HG02678 (cell line): ENCODE measurements at regions not wholly inside any gene's neighbourhood (a gene's known extent, or its start where the extent isn't known, plus 50 kb on each side); places are given as distances from the start of the nearest gene placed in this dataset.
"Not testable (repeated sequence)": the region's sequence is repeated elsewhere in the genome, so short reads cannot be mapped to it uniquely, and the experiment has no call there.

ENCODE experiments used
- ATAC-seq: cut with Tn5 transposase; IDR thresholded peaks from one replicate; pipeline ENCODE4 v1.9.1; 2021; ENCODE audit warnings: mild to moderate bottlenecking, moderate library complexity; ENCODE audit not compliant: unreplicated experiment

GRCh38 chr3:110644203-110644602, 427.4 kb upstream of the NECTIN3 start:
- ATAC-seq: no peak

- ATAC-seq: no peak
Observed at GRCh38 chr3:110646055-110646454, 425.6 kb upstream of the NECTIN3 start.

GRCh38 chr3:110646496-110646895, 425.1 kb upstream of the NECTIN3 start:
- no peak for ATAC-seq

GRCh38 chr3:110647586-110647985, 424.0 kb upstream of the NECTIN3 start:
- no peak for ATAC-seq

- no peak for ATAC-seq
Observed at GRCh38 chr3:110650741-110651140, 420.9 kb upstream of the NECTIN3 start.

- ATAC-seq: no peak
Observed at GRCh38 chr3:110654843-110655502, 416.6 kb upstream of the NECTIN3 start.

GRCh38 chr3:110656394-110657025, 415.1 kb upstream of the NECTIN3 start:
- ATAC-seq: no peak

GRCh38 chr3:110664148-110664547, 407.5 kb upstream of the NECTIN3 start:
- ATAC-seq: no peak

GRCh38 chr3:110666495-110666894, 405.1 kb upstream of the NECTIN3 start:
- no peak for ATAC-seq

- no peak for ATAC-seq
Observed at GRCh38 chr3:110667216-110667615, 404.4 kb upstream of the NECTIN3 start.

- no peak for ATAC-seq
Observed at GRCh38 chr3:110670407-110670806, 401.2 kb upstream of the NECTIN3 start.

- no peak for ATAC-seq
Observed at GRCh38 chr3:110677506-110677905, 394.1 kb upstream of the NECTIN3 start.

- no peak for ATAC-seq
Observed at GRCh38 chr3:110679285-110679684, 392.3 kb upstream of the NECTIN3 start.

GRCh38 chr3:110680450-110680849, 391.2 kb upstream of the NECTIN3 start:
- no peak for ATAC-seq

- no peak for ATAC-seq
Observed at GRCh38 chr3:110684466-110684865, 387.1 kb upstream of the NECTIN3 start.

GRCh38 chr3:110685630-110686029, 386.0 kb upstream of the NECTIN3 start:
- ATAC-seq: no peak

GRCh38 chr3:110686701-110687100, 384.9 kb upstream of the NECTIN3 start:
- no peak for ATAC-seq

- ATAC-seq: no peak
Observed at GRCh38 chr3:110687138-110687537, 384.5 kb upstream of the NECTIN3 start.

GRCh38 chr3:110697961-110698360, 373.7 kb upstream of the NECTIN3 start:
- ATAC-seq: no peak

- ATAC-seq: not testable (repeated sequence)
Observed at GRCh38 chr3:110704332-110704731, 367.3 kb upstream of the NECTIN3 start.

GRCh38 chr3:110708156-110708555, 363.5 kb upstream of the NECTIN3 start:
- ATAC-seq: no peak

- ATAC-seq: no peak
Observed at GRCh38 chr3:110710156-110710555, 361.5 kb upstream of the NECTIN3 start.

- ATAC-seq: no peak
Observed at GRCh38 chr3:110710603-110711002, 361.0 kb upstream of the NECTIN3 start.
